Activated CD4-positive, CD25-positive, alpha-beta regulatory T cell treated with anti-CD3 and anti-CD28 coated beads, Interleukin-2, amount 50 U/mL, for 72 hours (primary cell): ENCODE measurements at regions not wholly inside any gene's neighbourhood (a gene's known extent, or its start where the extent isn't known, plus 50 kb on each side); places are given as distances from the start of the nearest gene placed in this dataset.

Experiments used
- DNase-seq: peaks from one replicate; pipeline ENCODE4 v3.0.0; 2021

DNA sequence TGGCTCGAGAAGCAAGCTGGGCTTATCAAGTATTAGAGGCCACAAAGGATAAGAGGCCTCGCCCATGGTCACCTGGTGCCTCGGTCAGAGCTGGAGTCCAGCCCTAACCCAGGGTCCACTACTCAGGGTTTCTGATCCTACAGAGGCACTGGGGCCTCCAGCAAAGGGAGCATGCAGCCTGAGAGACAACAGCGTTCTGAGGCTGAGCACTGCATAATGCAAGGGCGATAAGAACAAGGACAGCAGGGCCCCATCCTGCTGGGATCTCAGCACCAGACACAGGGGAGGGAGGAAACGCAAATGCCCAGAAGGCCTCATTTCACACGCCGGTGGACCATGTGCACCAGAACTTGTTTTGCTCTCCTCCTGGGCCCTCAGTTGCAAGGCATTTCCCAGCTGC lies 63.0 kb downstream of the C5orf15 start:
- no peak for DNase-seq

GRCh38 chr5:133904641-133905040 lies 63.8 kb downstream of the C5orf15 start:
- no peak for DNase-seq

DNA sequence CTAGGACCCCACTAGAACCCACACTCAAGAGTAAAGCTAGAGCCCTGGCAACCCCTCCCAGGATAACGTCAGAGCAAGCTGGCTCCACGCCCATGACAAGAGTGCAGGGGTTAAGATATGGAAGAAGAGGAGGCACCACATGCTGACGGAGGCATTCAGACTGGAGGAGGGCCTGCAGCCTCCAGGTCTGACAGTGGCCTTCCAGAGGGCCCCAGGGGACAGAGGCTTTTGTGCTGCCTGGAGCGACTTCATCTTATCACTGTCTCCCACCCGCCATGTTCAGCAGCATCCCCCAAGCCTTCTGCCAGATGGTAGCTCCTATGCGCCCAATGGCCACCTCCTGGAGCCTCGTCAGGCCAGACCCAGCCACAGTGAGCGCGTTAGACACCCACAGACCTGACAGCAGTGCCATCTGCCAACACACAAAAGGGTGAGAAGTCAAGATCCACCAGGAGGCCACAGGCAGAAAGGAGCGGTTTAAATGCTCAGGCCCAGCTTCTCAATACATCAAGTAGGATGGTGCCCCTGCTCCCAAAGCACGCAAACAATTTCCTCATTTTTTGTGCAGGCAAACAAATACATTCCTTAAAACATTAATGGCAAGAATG lies 65.8 kb downstream of the C5orf15 start:
- DNase-seq: no peak

GRCh38 chr5:133900534-133901270 lies 67.7 kb downstream of the C5orf15 start:
- no peak for DNase-seq

- DNase-seq: no peak
Observed at GRCh38 chr5:133899506-133899905, 68.9 kb downstream of the C5orf15 start.

GRCh38 chr5:133898440-133898839 lies 70.0 kb downstream of the C5orf15 start:
- DNase-seq: no peak

DNA sequence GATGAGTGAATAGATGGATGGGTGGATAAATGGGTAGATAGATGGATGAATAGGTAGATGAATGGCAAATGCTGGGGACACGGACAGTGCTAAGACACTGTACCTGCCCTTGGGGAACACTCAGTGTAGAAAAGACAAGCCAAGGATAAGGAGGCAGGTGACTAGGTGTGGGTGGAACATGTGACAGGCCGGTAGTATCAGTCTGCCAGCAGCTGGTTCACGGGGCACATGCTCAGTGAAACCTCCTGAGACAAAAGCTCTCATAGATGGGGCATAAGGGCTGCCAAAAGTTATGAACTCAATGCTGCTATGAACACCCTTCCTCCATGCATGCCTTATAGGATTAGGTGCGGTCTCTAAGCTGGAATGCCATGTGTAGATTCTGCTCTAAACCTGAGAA lies 71.0 kb downstream of the C5orf15 start:
- DNase-seq: no peak

DNA sequence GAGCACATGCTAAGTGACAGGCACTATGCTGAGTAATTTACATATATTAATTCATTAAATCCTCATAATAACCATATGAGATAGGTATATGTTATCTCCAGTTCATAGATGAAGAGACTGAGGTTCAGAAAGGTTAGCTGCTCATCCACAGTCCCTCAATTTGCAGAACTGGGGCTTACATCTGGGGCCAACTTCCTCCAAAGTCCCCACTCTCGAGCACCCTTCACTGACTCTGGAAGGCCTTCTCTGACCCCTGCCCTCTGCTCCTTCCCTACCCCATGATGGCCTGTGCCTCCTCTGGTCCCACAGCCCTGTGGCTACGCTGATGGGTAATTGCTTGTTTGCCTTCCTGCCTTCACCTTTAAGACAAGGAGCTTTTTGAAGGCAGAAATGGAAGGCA lies 71.6 kb downstream of the C5orf15 start:
- DNase-seq: no peak

DNA sequence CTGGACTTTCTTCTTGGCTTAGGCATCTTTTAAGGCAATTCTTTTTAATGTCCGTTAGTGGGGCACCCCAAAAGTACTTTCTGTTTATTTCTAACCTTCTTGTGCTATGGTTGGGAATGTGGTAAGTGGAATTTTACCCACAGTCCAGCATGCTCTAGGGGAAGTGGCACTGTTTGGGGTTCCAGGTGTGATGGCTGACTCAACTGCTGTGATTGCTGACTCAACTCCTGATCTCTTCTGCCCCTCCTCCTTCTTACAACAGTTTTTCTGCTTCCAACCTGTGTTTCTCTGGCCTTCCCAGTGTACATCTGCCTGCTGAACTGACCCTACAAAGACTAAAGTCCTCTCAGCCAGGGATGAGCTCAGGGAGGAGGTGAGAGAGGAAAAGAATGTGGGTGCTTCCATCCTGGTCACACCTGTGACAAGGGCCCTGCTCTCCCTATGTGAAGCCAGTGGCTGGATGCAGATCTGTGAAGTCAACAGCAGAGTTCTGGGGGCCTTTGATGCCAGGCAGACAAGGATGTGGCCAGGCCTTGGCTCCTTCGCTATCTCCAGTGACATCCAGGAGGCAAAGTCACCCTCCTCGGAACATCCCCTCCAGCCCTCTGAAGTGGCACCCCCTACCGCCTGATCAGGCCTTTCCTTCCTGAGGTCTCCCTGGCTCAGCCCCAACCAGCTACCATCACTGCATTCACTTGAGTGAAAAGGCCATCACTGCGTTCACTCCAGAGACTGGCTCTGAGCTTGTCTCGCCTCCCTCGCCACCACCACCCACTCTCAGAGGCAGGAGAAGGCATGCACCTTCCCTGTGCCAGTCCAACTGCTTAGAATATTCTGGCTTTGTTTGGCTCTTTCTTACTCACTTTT lies 72.2 kb downstream of the C5orf15 start:
- no peak for DNase-seq

GRCh38 chr5:133894143-133894542 lies 74.3 kb downstream of the C5orf15 start:
- DNase-seq: no peak

DNA sequence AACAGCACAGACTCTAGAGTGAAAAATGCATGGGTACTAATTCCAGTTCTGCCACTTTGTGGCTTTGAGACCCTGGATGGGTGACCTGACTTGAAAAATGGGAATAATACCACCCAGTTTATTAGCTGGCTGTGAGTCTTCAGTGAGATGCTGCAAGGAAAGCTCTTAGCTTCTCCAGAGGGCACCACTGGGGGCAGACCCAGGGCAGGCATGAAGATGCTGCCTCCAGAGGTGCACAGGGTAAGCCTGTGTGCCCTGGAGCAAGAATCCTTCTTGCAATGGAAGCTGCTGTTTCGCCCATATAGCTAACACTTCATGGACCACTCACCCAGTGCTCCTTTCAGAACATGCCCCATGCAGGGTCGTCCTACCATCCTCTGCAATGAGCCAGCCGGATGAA lies 75.7 kb downstream of the C5orf15 start:
- DNase-seq: no peak

DNA sequence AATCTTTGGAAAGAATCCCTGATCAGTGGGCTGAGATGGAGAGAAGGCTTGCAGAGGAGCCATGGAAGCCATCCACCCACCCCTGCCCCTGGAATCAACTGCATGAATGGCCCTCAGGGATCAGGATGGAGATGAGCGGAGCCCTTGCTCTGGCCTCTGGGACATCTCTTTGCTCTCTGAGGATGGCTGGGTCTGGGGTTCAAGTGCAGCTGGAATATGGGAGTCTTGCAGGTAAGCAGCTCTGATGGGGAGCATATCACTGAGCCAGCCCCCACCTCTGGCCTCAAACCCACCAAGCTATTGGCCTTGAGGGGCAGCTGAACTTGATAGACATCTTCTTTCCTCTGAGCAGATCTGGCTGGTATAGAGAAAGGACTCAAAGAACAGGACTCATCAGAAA lies 76.1 kb downstream of the C5orf15 start:
- DNase-seq: no peak

- no peak for DNase-seq
Observed at GRCh38 chr5:133891390-133891789, 77.0 kb downstream of the C5orf15 start.

DNA sequence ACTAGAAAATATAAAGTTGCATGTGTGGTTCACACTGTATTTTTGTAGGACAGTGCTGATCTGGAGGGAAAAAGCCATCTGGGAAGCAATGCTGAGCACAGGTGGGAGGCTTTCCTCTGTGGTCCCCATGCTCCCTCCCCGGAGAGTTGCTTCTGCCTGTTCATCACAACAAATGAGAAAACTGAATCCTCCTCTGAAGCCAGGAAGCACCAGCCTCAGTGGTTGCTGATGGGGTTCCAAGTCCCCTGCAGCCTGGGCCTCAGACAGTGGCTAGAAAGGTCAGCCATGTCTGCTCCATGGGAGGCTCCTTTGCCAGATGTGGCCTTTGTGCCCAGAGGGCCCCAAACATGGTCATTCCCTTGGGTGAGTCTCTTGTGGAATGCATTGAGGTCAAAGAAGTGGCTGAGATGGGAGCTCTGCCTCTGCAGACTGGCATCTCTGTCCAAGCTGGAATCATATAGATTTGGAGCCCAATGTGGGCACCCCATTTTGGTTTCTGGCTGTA lies 77.6 kb downstream of the C5orf15 start:
- DNase-seq: no peak

GRCh38 chr5:133890314-133890713 lies 78.1 kb downstream of the C5orf15 start:
- DNase-seq: no peak

- DNase-seq: no peak
Observed at GRCh38 chr5:133889271-133889905, 79.0 kb downstream of the C5orf15 start.

- no peak for DNase-seq
Observed at GRCh38 chr5:133888625-133888991, 79.8 kb downstream of the C5orf15 start.

DNA sequence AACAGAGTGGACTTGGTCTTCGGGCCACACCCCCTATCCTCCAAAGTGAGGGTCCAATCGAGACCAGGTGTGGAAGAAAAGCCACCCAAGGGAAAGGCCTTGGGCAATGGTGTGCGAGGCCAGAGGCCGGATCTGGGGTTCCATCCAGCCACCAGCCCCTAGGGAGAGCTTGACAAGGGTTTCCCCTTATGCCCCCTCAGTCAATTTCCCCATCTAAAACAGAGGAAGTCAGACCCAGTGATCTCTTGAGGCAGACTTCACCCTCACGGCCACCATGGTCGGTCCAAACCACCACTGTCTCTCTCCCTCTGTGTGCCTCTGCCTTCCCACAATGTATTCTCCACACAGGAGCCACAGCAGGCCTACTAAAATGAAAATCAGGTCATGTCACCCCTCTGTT lies 82.9 kb downstream of the C5orf15 start:
- no peak for DNase-seq

GRCh38 chr5:133884569-133885311 lies 83.7 kb downstream of the C5orf15 start:
- no peak for DNase-seq

DNA sequence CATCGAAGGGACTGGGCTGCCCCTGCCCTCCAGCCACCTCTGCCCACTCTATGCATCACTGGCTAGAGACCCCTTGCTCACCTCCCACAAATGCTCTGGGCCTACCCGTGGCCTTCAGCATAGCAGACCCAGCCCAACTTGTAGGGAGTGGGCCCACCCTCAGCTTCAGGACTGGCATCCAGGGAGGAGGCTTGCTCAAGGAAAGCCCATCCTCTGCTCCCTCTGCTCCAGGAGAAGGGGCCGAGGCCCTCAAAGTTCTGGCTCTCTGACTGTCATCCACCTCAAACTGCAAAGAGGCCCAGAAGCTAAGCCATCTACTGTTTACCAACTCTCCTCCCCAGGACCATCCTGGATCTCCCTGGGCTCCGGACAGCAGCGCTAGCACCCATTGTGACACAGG lies 84.5 kb downstream of the C5orf15 start:
- no peak for DNase-seq

DNA sequence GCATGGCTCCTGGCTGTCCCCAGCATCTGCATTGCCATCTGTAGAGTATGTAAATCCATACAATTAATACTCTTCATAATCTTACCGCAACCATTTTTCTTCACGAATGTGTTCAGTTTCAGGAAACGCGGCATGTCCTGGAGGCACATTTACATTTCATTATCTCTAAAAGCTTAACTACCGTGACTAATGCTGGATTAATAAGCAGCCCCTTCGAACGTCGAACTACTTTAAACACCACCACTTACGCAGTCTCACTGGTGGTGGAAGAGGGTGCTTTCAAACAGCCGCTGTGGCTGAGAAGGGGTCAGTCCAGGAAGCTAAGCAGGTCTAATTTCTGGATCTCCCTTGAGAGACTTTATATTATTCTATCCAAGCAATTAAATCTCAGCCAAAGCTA lies 85.6 kb downstream of the C5orf15 start:
- DNase-seq: no peak

GRCh38 chr5:133882389-133882695 lies 86.1 kb downstream of the C5orf15 start:
- DNase-seq: no peak
